ENCODE measurements at regions not wholly inside any gene's neighbourhood (a gene's known extent, or its start where the extent isn't known, plus 50 kb on each side); places are given as distances from the start of the nearest gene placed in this dataset.

- TF ChIP-seq ZNF883 (CRISPR knock-in tag; IDR thresholded peaks at IDR 0.05; ENCODE audit: not compliant biosample characterization) (no peak), SAFB2 (CRISPR knock-in tag; IDR thresholded peaks at IDR 0.05; ENCODE audit: borderline replicate concordance, low read depth) (no peak), HDAC1 (CRISPR knock-in tag; IDR thresholded peaks at IDR 0.05) (no peak), HOXD1 (CRISPR knock-in tag; IDR thresholded peaks at IDR 0.05) (no peak), EHMT2 (IDR thresholded peaks at IDR 0.05; ENCODE audit: borderline replicate concordance, low read depth, low read length) (peak; percentile 68; the same call in 1 of the 2 replicates)
- TF ChIP-seq, protein P1, sequence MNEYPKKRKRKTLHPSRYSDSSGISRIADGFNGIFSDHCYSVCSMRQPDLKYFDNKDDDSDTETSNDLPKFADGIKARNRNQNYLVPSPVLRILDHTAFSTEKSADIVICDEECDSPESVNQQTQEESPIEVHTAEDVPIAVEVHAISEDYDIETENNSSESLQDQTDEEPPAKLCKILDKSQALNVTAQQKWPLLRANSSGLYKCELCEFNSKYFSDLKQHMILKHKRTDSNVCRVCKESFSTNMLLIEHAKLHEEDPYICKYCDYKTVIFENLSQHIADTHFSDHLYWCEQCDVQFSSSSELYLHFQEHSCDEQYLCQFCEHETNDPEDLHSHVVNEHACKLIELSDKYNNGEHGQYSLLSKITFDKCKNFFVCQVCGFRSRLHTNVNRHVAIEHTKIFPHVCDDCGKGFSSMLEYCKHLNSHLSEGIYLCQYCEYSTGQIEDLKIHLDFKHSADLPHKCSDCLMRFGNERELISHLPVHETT (CRISPR knock-in tag; conservative IDR thresholded peaks at IDR 0.05), result no peak
These were observed 372.1 kb upstream of the CNR1 start (continued) for GRCh38 chr6:88538130-88538706.

DNA sequence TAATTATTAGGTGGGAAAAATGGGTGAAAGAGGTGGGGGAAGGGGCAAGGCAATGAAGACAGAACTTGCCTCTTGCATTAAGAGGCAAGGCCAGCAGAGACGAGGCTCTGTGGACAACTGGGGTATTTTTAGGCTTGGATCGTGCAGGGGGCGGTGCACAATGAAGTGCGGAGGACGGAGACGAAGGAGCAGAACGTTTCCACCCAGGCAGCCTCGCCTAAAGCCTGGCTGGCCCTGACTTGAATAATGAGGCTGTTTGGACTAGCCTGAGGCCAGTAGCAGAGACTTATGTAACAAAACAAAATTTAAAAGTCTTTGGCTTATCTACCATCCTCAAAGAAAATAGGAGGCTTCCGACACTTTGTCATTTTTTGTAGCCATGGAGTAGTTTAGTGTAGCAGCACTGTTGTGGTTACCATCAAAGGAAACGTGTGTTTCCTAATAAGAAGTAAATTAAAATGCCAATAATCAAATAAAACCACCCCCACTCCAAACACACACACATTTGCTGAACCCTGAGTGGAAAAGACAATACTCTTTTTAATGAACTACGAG lies 370.0 kb upstream of the CNR1 start:
- BruUV-seq (replicated peaks), result no TSS peak
- no peak overlapping the region for H3K4me2 ChIP-seq (ENCODE audit: low read depth, low read length)
- H3K4me1 ChIP-seq (ENCODE audit: insufficient read depth, low read length), result no peaks in the 10 kb centered on the region
- ChIA-PET CTCF (ENCODE audit: low intra/inter-chr PET ratio, low total read pairs) (no interaction called here), POLR2A (no interaction called here)
- no peak overlapping the region for H3K4me3 ChIP-seq (replicated peaks in 1 of 3; ENCODE audit: insufficient read depth in 1 of 3, low read depth in 2 of 3, low read length in 3 of 3)
- ATAC-seq (no peak), FAIRE-seq (no peak), DNase-seq (ENCODE audit: low spot score) (no peak)
- no peaks in the 10 kb centered on the region for H3K36me3 ChIP-seq (replicated peaks in 1 of 2; ENCODE audit: control insufficient read depth in 1 of 2, insufficient read depth in 2 of 2, low read length in 2 of 2)
- no peaks in the 10 kb centered on the region for H3K79me2 ChIP-seq (ENCODE audit: insufficient read depth, low read length)
- H3K27me3 ChIP-seq (ENCODE audit: control insufficient read depth in 1 of 2, insufficient read depth in 2 of 2, low read length in 2 of 2), result peaks cover 0 to 11% of the 10 kb centered on the region in 2 experiments; a peak in 1 of 5 replicates
- in situ Hi-C loops (cut with HindIII; ENCODE audit: extremely low pct_ligation_motif_present, low pct_unique_long_range_greater_than_20kb) (no loop called here), intact Hi-C loops (cut with micrococcal nuclease; ENCODE audit: unreplicated experiment) (no loop called here)
- no peak overlapping the region for H2AFZ ChIP-seq (ENCODE audit: low read length)
- H3K9me3 ChIP-seq (ENCODE audit: low read length), result no peaks in the 10 kb centered on the region
- no peak overlapping the region for H3K27ac ChIP-seq (ENCODE audit: extremely low read length, insufficient read depth, low read length)
- WGBS (ENCODE audit: low lambda C conversion rate), result 36% methylated on average over 11 of the region's 11 CpGs
- H4K20me1 ChIP-seq (ENCODE audit: insufficient read depth, low read length), result no peaks in the 10 kb centered on the region; the same call in 1 of the 2 replicates
- H3K9ac ChIP-seq (ENCODE audit: insufficient read depth, low read depth, low read length), result no peak overlapping the region
- TF ChIP-seq ZSCAN9 (CRISPR knock-in tag; IDR thresholded peaks at IDR 0.05; ENCODE audit: borderline replicate concordance) (no peak), ZNF556 (CRISPR knock-in tag; IDR thresholded peaks at IDR 0.05; ENCODE audit: borderline replicate concordance) (no peak), ERF (CRISPR knock-in tag; IDR thresholded peaks at IDR 0.05) (no peak), ZNF383 (CRISPR knock-in tag; IDR thresholded peaks at IDR 0.05; ENCODE audit: borderline replicate concordance) (no peak), ZNF414 (CRISPR knock-in tag; IDR thresholded peaks at IDR 0.05) (no peak), RARG (CRISPR knock-in tag; IDR thresholded peaks at IDR 0.05; ENCODE audit: low read depth) (no peak), SPEN (CRISPR knock-in tag; IDR thresholded peaks at IDR 0.05; ENCODE audit: low read depth) (no peak), PHF20 (CRISPR knock-in tag; IDR thresholded peaks at IDR 0.05) (no peak), ZNF557 (CRISPR knock-in tag; IDR thresholded peaks at IDR 0.05) (no peak), MEF2D (CRISPR knock-in tag; IDR thresholded peaks at IDR 0.05) (no peak), HOXA9 (CRISPR knock-in tag; IDR thresholded peaks at IDR 0.05; ENCODE audit: borderline replicate concordance) (no peak), ZNF510 (CRISPR knock-in tag; IDR thresholded peaks at IDR 0.05; ENCODE audit: low read depth) (no peak), REST (IDR thresholded peaks at IDR 0.05; ENCODE audit: borderline replicate concordance in 1 of 2, low read depth in 1 of 2, low read length in 2 of 2) (no peak)
